ENCODE measurements at regions not wholly inside any gene's neighbourhood (a gene's known extent, or its start where the extent isn't known, plus 50 kb on each side); places are given as distances from the start of the nearest gene placed in this dataset.
"Not testable (repeated sequence)": the region's sequence is repeated elsewhere in the genome, so short reads cannot be mapped to it uniquely, and the experiment has no call there.

GRCh38 chr3:164814106-164814505, 264.2 kb downstream of the SI start:
- no peaks in the 10 kb centered on the region for H3K27me3 ChIP-seq (ENCODE audit: control insufficient read depth, insufficient read depth, low read length)

GRCh38 chr3:164812042-164812441, 266.3 kb downstream of the SI start:
- no peaks in the 10 kb centered on the region for H3K36me3 ChIP-seq (replicated peaks; ENCODE audit: control insufficient read depth, insufficient read depth, low read length)
- no peak for DNase-seq
- H3K27me3 ChIP-seq (ENCODE audit: control insufficient read depth, insufficient read depth, low read length), result no peaks in the 10 kb centered on the region
- H3K4me3 ChIP-seq (ENCODE audit: insufficient read depth, low read depth, low read length), result no peak overlapping the region

More at GRCh38 chr3:164814106-164814505, 264.2 kb downstream of the SI start:
- H3K4me3 ChIP-seq (ENCODE audit: insufficient read depth, low read depth, low read length), result no peak overlapping the region
- DNase-seq, result no peak
- H3K36me3 ChIP-seq (replicated peaks; ENCODE audit: control insufficient read depth, insufficient read depth, low read length), result no peaks in the 10 kb centered on the region

- Histone ChIP-seq H3K36me3 (replicated peaks; ENCODE audit: control insufficient read depth, insufficient read depth, low read length) (no peaks in the 10 kb centered on the region), H3K4me3 (ENCODE audit: insufficient read depth, low read depth, low read length) (no peak overlapping the region), H3K27me3 (ENCODE audit: control insufficient read depth, insufficient read depth, low read length) (no peaks in the 10 kb centered on the region)
- DNase-seq, result peak; percentile 12
These were observed 272.1 kb downstream of the SI start for GRCh38 chr3:164806188-164806587.

GRCh38 chr3:164794099-164794498, 284.2 kb downstream of the SI start:
- H3K27me3 ChIP-seq (ENCODE audit: control insufficient read depth, insufficient read depth, low read length), result no peaks in the 10 kb centered on the region
- DNase-seq, result no peak
- H3K4me3 ChIP-seq (ENCODE audit: insufficient read depth, low read depth, low read length), result no peak overlapping the region
- H3K36me3 ChIP-seq (replicated peaks; ENCODE audit: control insufficient read depth, insufficient read depth, low read length), result no peaks in the 10 kb centered on the region

GRCh38 chr3:164791263-164791662, 287.0 kb downstream of the SI start:
- H3K36me3 ChIP-seq (replicated peaks; ENCODE audit: control insufficient read depth, insufficient read depth, low read length), result no peaks in the 10 kb centered on the region
- H3K27me3 ChIP-seq (ENCODE audit: control insufficient read depth, insufficient read depth, low read length), result no peaks in the 10 kb centered on the region
- H3K4me3 ChIP-seq (ENCODE audit: insufficient read depth, low read depth, low read length), result no peak overlapping the region
- no peak for DNase-seq

- not testable (repeated sequence) for H3K4me3 ChIP-seq (ENCODE audit: insufficient read depth, low read depth, low read length); H3K27me3 ChIP-seq (ENCODE audit: control insufficient read depth, insufficient read depth, low read length); H3K36me3 ChIP-seq (replicated peaks; ENCODE audit: control insufficient read depth, insufficient read depth, low read length); DNase-seq
These were observed 293.9 kb downstream of the SI start for GRCh38 chr3:164784407-164784806.

- Histone ChIP-seq H3K36me3 (replicated peaks; ENCODE audit: control insufficient read depth, insufficient read depth, low read length) (no peaks in the 10 kb centered on the region), H3K4me3 (ENCODE audit: insufficient read depth, low read depth, low read length) (no peak overlapping the region), H3K27me3 (ENCODE audit: control insufficient read depth, insufficient read depth, low read length) (no peaks in the 10 kb centered on the region)
- DNase-seq, result no peak
These were observed 296.5 kb downstream of the SI start for GRCh38 chr3:164781755-164782154.

- Histone ChIP-seq H3K36me3 (replicated peaks; ENCODE audit: control insufficient read depth, insufficient read depth, low read length) (no peaks in the 10 kb centered on the region), H3K27me3 (ENCODE audit: control insufficient read depth, insufficient read depth, low read length) (no peaks in the 10 kb centered on the region), H3K4me3 (ENCODE audit: insufficient read depth, low read depth, low read length) (no peak overlapping the region)
- DNase-seq, result no peak
These were observed 298.5 kb downstream of the SI start for GRCh38 chr3:164779816-164780215.

- DNase-seq, result no peak
- Histone ChIP-seq H3K36me3 (replicated peaks; ENCODE audit: control insufficient read depth, insufficient read depth, low read length) (no peaks in the 10 kb centered on the region), H3K4me3 (ENCODE audit: insufficient read depth, low read depth, low read length) (no peak overlapping the region)
These were observed 325.5 kb downstream of the SI start for GRCh38 chr3:164752812-164753211.

GRCh38 chr3:164748626-164749025, 329.7 kb downstream of the SI start:
- Histone ChIP-seq H3K27me3 (ENCODE audit: control insufficient read depth, insufficient read depth, low read length) (no peaks in the 10 kb centered on the region), H3K36me3 (replicated peaks; ENCODE audit: control insufficient read depth, insufficient read depth, low read length) (no peaks in the 10 kb centered on the region), H3K4me3 (ENCODE audit: insufficient read depth, low read depth, low read length) (no peak overlapping the region)
- no peak for DNase-seq

More at GRCh38 chr3:164752812-164753211, 325.5 kb downstream of the SI start:
- H3K27me3 ChIP-seq (ENCODE audit: control insufficient read depth, insufficient read depth, low read length), result no peaks in the 10 kb centered on the region

- Histone ChIP-seq H3K4me3 (ENCODE audit: insufficient read depth, low read depth, low read length) (no peak overlapping the region), H3K27me3 (ENCODE audit: control insufficient read depth, insufficient read depth, low read length) (no peaks in the 10 kb centered on the region), H3K36me3 (replicated peaks; ENCODE audit: control insufficient read depth, insufficient read depth, low read length) (no peaks in the 10 kb centered on the region)
- no peak for DNase-seq
These were observed 336.4 kb downstream of the SI start for GRCh38 chr3:164741869-164742268.

- no peaks in the 10 kb centered on the region for H3K27me3 ChIP-seq (ENCODE audit: control insufficient read depth, insufficient read depth, low read length)
- H3K4me3 ChIP-seq (ENCODE audit: insufficient read depth, low read depth, low read length), result no peak overlapping the region
- no peaks in the 10 kb centered on the region for H3K36me3 ChIP-seq (replicated peaks; ENCODE audit: control insufficient read depth, insufficient read depth, low read length)
- DNase-seq, result no peak
These were observed 341.1 kb downstream of the SI start for GRCh38 chr3:164737174-164737573.

- no peak for DNase-seq
- H3K36me3 ChIP-seq (replicated peaks; ENCODE audit: control insufficient read depth, insufficient read depth, low read length), result no peaks in the 10 kb centered on the region
- H3K4me3 ChIP-seq (ENCODE audit: insufficient read depth, low read depth, low read length), result no peak overlapping the region
- H3K27me3 ChIP-seq (ENCODE audit: control insufficient read depth, insufficient read depth, low read length), result no peaks in the 10 kb centered on the region
These were observed 346.1 kb downstream of the SI start for GRCh38 chr3:164732166-164732565.

- Histone ChIP-seq H3K36me3 (replicated peaks; ENCODE audit: control insufficient read depth, insufficient read depth, low read length) (no peaks in the 10 kb centered on the region), H3K27me3 (ENCODE audit: control insufficient read depth, insufficient read depth, low read length) (no peaks in the 10 kb centered on the region), H3K4me3 (ENCODE audit: insufficient read depth, low read depth, low read length) (no peak overlapping the region)
- peak; percentile 2 for DNase-seq
These were observed 347.4 kb downstream of the SI start for GRCh38 chr3:164730815-164731360.

GRCh38 chr3:164723396-164723795, 354.9 kb downstream of the SI start:
- Histone ChIP-seq H3K36me3 (replicated peaks; ENCODE audit: control insufficient read depth, insufficient read depth, low read length) (no peaks in the 10 kb centered on the region), H3K4me3 (ENCODE audit: insufficient read depth, low read depth, low read length) (no peak overlapping the region), H3K27me3 (ENCODE audit: control insufficient read depth, insufficient read depth, low read length) (no peaks in the 10 kb centered on the region)
- no peak for DNase-seq

- H3K27me3 ChIP-seq (ENCODE audit: control insufficient read depth, insufficient read depth, low read length); H3K4me3 ChIP-seq (ENCODE audit: insufficient read depth, low read depth, low read length); H3K36me3 ChIP-seq (replicated peaks; ENCODE audit: control insufficient read depth, insufficient read depth, low read length); DNase-seq: not testable (repeated sequence)
These were observed 375.5 kb downstream of the SI start for GRCh38 chr3:164702808-164703207.
